ENCODE measurements at regions not wholly inside any gene's neighbourhood (a gene's known extent, or its start where the extent isn't known, plus 50 kb on each side); places are given as distances from the start of the nearest gene placed in this dataset.
"Not testable (repeated sequence)": the region's sequence is repeated elsewhere in the genome, so short reads cannot be mapped to it uniquely, and the experiment has no call there.

- DNase-seq: no peak
These were observed 296.2 kb upstream of the SMIM21 start for GRCh38 chr18:75723521-75724340.

- DNase-seq: no peak
These were observed 287.3 kb upstream of the SMIM21 start for GRCh38 chr18:75714766-75715165.

GRCh38 chr18:75712124-75712867 is 284.8 kb upstream of the SMIM21 start:
- DNase-seq: not testable (repeated sequence)

GRCh38 chr18:75700561-75700960 is 273.1 kb upstream of the SMIM21 start:
- no peak for DNase-seq

GRCh38 chr18:75698861-75699260 is 271.4 kb upstream of the SMIM21 start:
- DNase-seq: no peak

GRCh38 chr18:75697493-75697892 is 270.0 kb upstream of the SMIM21 start:
- no peak for DNase-seq

GRCh38 chr18:75696391-75696790 is 268.9 kb upstream of the SMIM21 start:
- DNase-seq: no peak

- DNase-seq: no peak
These were observed 266.8 kb upstream of the SMIM21 start for GRCh38 chr18:75694292-75694691.

GRCh38 chr18:75691483-75691882 is 264.0 kb upstream of the SMIM21 start:
- no peak for DNase-seq

- DNase-seq: not testable (repeated sequence)
These were observed 262.8 kb upstream of the SMIM21 start for GRCh38 chr18:75690283-75690682.

- no peak for DNase-seq
These were observed 260.1 kb upstream of the SMIM21 start for GRCh38 chr18:75687626-75688025.

- no peak for DNase-seq
These were observed 255.9 kb upstream of the SMIM21 start for GRCh38 chr18:75683426-75683825.

- DNase-seq: no peak
These were observed 254.1 kb upstream of the SMIM21 start for GRCh38 chr18:75681538-75682115.

- no peak for DNase-seq
These were observed 251.8 kb upstream of the SMIM21 start for GRCh38 chr18:75679331-75679730.

GRCh38 chr18:75678627-75679026 is 251.1 kb upstream of the SMIM21 start:
- no peak for DNase-seq

- no peak for DNase-seq
These were observed 250.4 kb upstream of the SMIM21 start for GRCh38 chr18:75677696-75678455.

GRCh38 chr18:75660932-75661331 is 233.4 kb upstream of the SMIM21 start:
- DNase-seq: no peak

GRCh38 chr18:75659535-75660023 is 232.1 kb upstream of the SMIM21 start:
- DNase-seq: no peak

- no peak for DNase-seq
These were observed 230.8 kb upstream of the SMIM21 start for GRCh38 chr18:75658330-75658729.

GRCh38 chr18:75656563-75657247 is 229.2 kb upstream of the SMIM21 start:
- no peak for DNase-seq

GRCh38 chr18:75656035-75656434 is 228.5 kb upstream of the SMIM21 start:
- no peak for DNase-seq

Data from RPMI8226 (cell line).